ENCODE measurements at regions not wholly inside any gene's neighbourhood (a gene's known extent, or its start where the extent isn't known, plus 50 kb on each side); places are given as distances from the start of the nearest gene placed in this dataset.

DNA sequence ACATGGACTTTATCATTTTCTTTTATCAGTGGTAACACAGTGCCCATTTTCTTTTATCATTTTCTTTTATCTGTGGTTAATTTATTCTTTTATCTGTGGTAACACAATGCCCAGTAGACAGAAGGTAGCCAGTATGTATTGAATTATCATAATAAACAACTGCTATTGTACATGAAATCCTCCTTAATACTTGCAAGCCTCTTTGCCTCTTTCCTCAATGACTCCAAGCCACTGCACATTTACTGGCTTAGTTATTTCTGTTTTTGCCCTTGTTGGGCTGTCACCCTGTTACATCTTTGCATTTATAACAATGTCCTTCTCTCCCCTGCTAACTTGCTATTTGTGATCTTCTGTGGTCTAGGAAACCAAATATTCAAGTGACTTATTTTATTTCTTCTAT, 345.0 kb downstream of the ATP23 start:
- TF ChIP-seq, protein P1, sequence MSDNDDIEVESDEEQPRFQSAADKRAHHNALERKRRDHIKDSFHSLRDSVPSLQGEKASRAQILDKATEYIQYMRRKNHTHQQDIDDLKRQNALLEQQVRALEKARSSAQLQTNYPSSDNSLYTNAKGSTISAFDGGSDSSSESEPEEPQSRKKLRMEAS (IDR thresholded peaks at IDR 0.05) = no peak
- TF ChIP-seq, protein P2, sequence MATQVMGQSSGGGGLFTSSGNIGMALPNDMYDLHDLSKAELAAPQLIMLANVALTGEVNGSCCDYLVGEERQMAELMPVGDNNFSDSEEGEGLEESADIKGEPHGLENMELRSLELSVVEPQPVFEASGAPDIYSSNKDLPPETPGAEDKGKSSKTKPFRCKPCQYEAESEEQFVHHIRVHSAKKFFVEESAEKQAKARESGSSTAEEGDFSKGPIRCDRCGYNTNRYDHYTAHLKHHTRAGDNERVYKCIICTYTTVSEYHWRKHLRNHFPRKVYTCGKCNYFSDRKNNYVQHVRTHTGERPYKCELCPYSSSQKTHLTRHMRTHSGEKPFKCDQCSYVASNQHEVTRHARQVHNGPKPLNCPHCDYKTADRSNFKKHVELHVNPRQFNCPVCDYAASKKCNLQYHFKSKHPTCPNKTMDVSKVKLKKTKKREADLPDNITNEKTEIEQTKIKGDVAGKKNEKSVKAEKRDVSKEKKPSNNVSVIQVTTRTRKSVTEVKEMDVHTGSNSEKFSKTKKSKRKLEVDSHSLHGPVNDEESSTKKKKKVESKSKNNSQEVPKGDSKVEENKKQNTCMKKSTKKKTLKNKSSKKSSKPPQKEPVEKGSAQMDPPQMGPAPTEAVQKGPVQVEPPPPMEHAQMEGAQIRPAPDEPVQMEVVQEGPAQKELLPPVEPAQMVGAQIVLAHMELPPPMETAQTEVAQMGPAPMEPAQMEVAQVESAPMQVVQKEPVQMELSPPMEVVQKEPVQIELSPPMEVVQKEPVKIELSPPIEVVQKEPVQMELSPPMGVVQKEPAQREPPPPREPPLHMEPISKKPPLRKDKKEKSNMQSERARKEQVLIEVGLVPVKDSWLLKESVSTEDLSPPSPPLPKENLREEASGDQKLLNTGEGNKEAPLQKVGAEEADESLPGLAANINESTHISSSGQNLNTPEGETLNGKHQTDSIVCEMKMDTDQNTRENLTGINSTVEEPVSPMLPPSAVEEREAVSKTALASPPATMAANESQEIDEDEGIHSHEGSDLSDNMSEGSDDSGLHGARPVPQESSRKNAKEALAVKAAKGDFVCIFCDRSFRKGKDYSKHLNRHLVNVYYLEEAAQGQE (IDR thresholded peaks at IDR 0.05; ENCODE audit: low read depth) = no peak
- TF ChIP-seq RAD21 (IDR thresholded peaks at IDR 0.05; ENCODE audit: low read depth) (no peak), NFIC (IDR thresholded peaks at IDR 0.05) (no peak), CREB1 (IDR thresholded peaks at IDR 0.05; ENCODE audit: low read depth) (no peak), EP300 (IDR thresholded peaks at IDR 0.05; ENCODE audit: borderline replicate concordance) (no peak), TCF12 (IDR thresholded peaks at IDR 0.05; ENCODE audit: low read depth) (no peak), YY1 (IDR thresholded peaks at IDR 0.05; ENCODE audit: low read depth) (no peak), FOXM1 (IDR thresholded peaks at IDR 0.05; ENCODE audit: borderline replicate concordance, low read depth) (no peak), ZBTB7A (IDR thresholded peaks at IDR 0.05; ENCODE audit: low read depth) (no peak), CEBPB (IDR thresholded peaks at IDR 0.05) (no peak), TEAD4 (IDR thresholded peaks at IDR 0.05) (no peak)

Data from Ishikawa (cell line).